Endothelial cell of umbilical vein (primary cell): ENCODE measurements at regions not wholly inside any gene's neighbourhood (a gene's known extent, or its start where the extent isn't known, plus 50 kb on each side); places are given as distances from the start of the nearest gene placed in this dataset. TPM values are rescaled to one million over a fixed set of nuclear protein-coding genes. Genes with fewer than 3 reads are reported as not detected.

ENCODE experiments used
- BruUV-seq: library from RNA; stranded (reverse); fragments of 400-500 nt; replicated peaks from 2 replicates; lab custom pipeline; 2021; lab: Mats Ljungman, UMichigan
- CTCF ChIA-PET: fragments of 300-600, 350-600 bp; sonication (Branson Sonifier 250); formaldehyde crosslinking; loops from one replicate; lab custom pipeline; 2021; ENCODE audit warnings: antibody characterized with exemption, inconsistent platforms; lab: Charles Lee
- POLR2A ChIA-PET: fragments of 300-600, 350-600 bp; sonication (Branson Sonifier 250); formaldehyde crosslinking; loops from one replicate; lab custom pipeline; 2021; ENCODE audit warnings: antibody characterized with exemption, inconsistent platforms; lab: Charles Lee
- DNase-seq: peaks from one replicate; pipeline ENCODE4 v3.0.0-alpha.2; 2011; ENCODE audit warnings: low read depth, low spot score
- FAIRE-seq: peaks from 2 replicates; lab custom pipeline; 2011; peaks lifted over from hg19 to GRCh38; lab: Jason Lieb, UNC
- H2AFZ ChIP-seq: 2 replicates; pipeline ENCODE4 v1.6.0; 2012; ENCODE audit warnings: low read depth, low read length, control low read depth, inconsistent platforms
- H3K27ac ChIP-seq: 2 replicates; pipeline ENCODE4 v1.5.1; 2011; ENCODE audit warnings: low read depth, mild to moderate bottlenecking, control low read depth, low read length, moderate library complexity; ENCODE audit not compliant: insufficient read depth
- H3K27me3 ChIP-seq, 2 experiments: 2 replicates each; pipeline versions ENCODE4 v1.6.0 to v1.6.1; 2011; ENCODE audit warnings: low read length in 2 of 2, mixed read lengths in 1 of 2; ENCODE audit not compliant: control insufficient read depth in 2 of 2, insufficient read depth in 2 of 2
- H3K36me3 ChIP-seq, 2 experiments: 2 replicates in 1 of 2; 3 replicates in 1 of 2; pipeline ENCODE4 v1.5.1; 2011; ENCODE audit warnings: low read length in 2 of 2, mild to moderate bottlenecking in 1 of 2, moderate library complexity in 1 of 2; ENCODE audit not compliant: control insufficient read depth in 2 of 2, insufficient read depth in 2 of 2; ENCODE audit errors: extremely low read depth in 1 of 2
- H3K4me1 ChIP-seq: 3 replicates; pipeline ENCODE4 v1.5.1; 2011; ENCODE audit warnings: mild to moderate bottlenecking, low read length; ENCODE audit not compliant: control insufficient read depth, insufficient read depth; ENCODE audit errors: extremely low read depth
- H3K4me2 ChIP-seq: 2 replicates; pipeline ENCODE4 v1.6.1; 2011; ENCODE audit warnings: low read length, control low read depth, mixed read lengths; ENCODE audit not compliant: insufficient read depth
- H3K4me3 ChIP-seq, 3 experiments: fragments of 200-600 bp in 1 of 3; sonication (generic), shearing (Covaris generic) in 1 of 3; replicated peaks in 1 of 3; 2 replicates each; pipeline ENCODE4 v1.5.1; 2011 to 2016; ENCODE audit warnings: control low read depth in 3 of 3, low read length in 3 of 3, mild to moderate bottlenecking in 2 of 3, inconsistent platforms in 1 of 3, low read depth in 1 of 3, moderate library complexity in 1 of 3; ENCODE audit not compliant: insufficient read depth in 1 of 3
- H3K79me2 ChIP-seq: 2 replicates; pipeline ENCODE4 v1.6.0; 2012; ENCODE audit warnings: low read length, inconsistent platforms; ENCODE audit not compliant: control insufficient read depth, insufficient read depth
- H3K9ac ChIP-seq: replicated peaks from 2 replicates; pipeline ENCODE3; 2011; ENCODE audit warnings: low read length, control low read depth; ENCODE audit not compliant: insufficient read depth; ENCODE audit errors: extremely low read depth
- H3K9me1 ChIP-seq: replicated peaks from 3 replicates; pipeline ENCODE4 v1.6.0; 2011; ENCODE audit warnings: mild to moderate bottlenecking, low read length; ENCODE audit not compliant: control insufficient read depth, insufficient read depth; ENCODE audit errors: extremely low read depth
- H3K9me3 ChIP-seq: replicated peaks from 2 replicates; pipeline ENCODE4 v1.5.1; 2012; ENCODE audit warnings: low read length, inconsistent platforms; ENCODE audit not compliant: control insufficient read depth, insufficient read depth
- H4K20me1 ChIP-seq: replicated peaks from 2 replicates; pipeline ENCODE3; 2011; ENCODE audit warnings: mild to moderate bottlenecking, low read length; ENCODE audit not compliant: control insufficient read depth, insufficient read depth; ENCODE audit errors: extremely low read depth
- EZH2 ChIP-seq: IDR thresholded peaks from 2 replicates; pipeline ENCODE4 v1.6.1; 2012; ENCODE audit warnings: borderline replicate concordance, low read depth, mild to moderate bottlenecking, moderate library complexity, low read length, inconsistent platforms; ENCODE audit not compliant: severe bottlenecking
- FOS ChIP-seq: IDR thresholded peaks from 2 replicates; pipeline ENCODE4 v1.6.1; 2011; ENCODE audit warnings: mild to moderate bottlenecking, low read length, moderate library complexity, borderline replicate concordance; ENCODE audit not compliant: insufficient read depth
- GATA2 ChIP-seq: IDR thresholded peaks from 2 replicates; pipeline ENCODE4 v1.7.0; 2011; ENCODE audit warnings: low read depth, mild to moderate bottlenecking, moderate library complexity, mixed read lengths, low read length; ENCODE audit not compliant: insufficient read length, insufficient read depth
- JUN ChIP-seq: IDR thresholded peaks from 2 replicates; pipeline ENCODE4 v1.6.1; 2011; ENCODE audit warnings: borderline replicate concordance, low read depth; ENCODE audit not compliant: insufficient read length, insufficient read depth
- MAX ChIP-seq: IDR thresholded peaks from 2 replicates; pipeline ENCODE4 v1.6.1; 2011; ENCODE audit not compliant: insufficient read depth, insufficient read length
- MYC ChIP-seq: IDR thresholded peaks from one replicate; pipeline ENCODE4 v1.6.1; 2011; ENCODE audit warnings: mild to moderate bottlenecking, low read depth, low read length
- POLR2A ChIP-seq: IDR thresholded peaks from 2 replicates; pipeline ENCODE4 v1.6.1; 2012; ENCODE audit warnings: low read depth, mild to moderate bottlenecking, control low read depth, low read length
- POLR2AphosphoS5 ChIP-seq: IDR thresholded peaks from 2 replicates; pipeline ENCODE4 v1.6.1; 2012; ENCODE audit warnings: low read depth, mild to moderate bottlenecking, control low read depth, low read length, moderate library complexity; ENCODE audit not compliant: insufficient read depth
- dilution Hi-C: fragments of 300-500 bp; cut with MboI; formaldehyde crosslinking; loops from one replicate; pipeline ENCODE4 v1.15.0; 2019; ENCODE audit warnings: low sequenced_read_pairs; ENCODE audit not compliant: extremely low pct_ligation_motif_present
- intact Hi-C: fragments of 100-400 bp; cut with micrococcal nuclease; formaldehyde crosslinking; loops from one replicate; pipeline ENCODE4 v1.10.0; 2022
- small RNA-seq: library from RNA; depleted of rRNA; stranded (forward); fragments of <200 nt; gene quantifications from one replicate; pipeline ENCODE3, GENCODE V24; 2012; ENCODE audit warnings: low replicate concordance, low read depth; ENCODE audit not compliant: insufficient read depth, insufficient read length
- TF ChIP-seq, protein P1 (sequence below), 2 donors: IDR thresholded peaks; 1 replicate in 1 of 2; 2 replicates in 1 of 2; pipeline ENCODE4 v1.5.1; 2011; ENCODE audit warnings: low read length in 2 of 2, mild to moderate bottlenecking in 2 of 2, moderate library complexity in 2 of 2, control low read depth in 1 of 2, inconsistent platforms in 1 of 2, low read depth in 1 of 2; ENCODE audit not compliant: insufficient read depth in 1 of 2; ENCODE audit errors: extremely low read depth in 1 of 2

DNA sequence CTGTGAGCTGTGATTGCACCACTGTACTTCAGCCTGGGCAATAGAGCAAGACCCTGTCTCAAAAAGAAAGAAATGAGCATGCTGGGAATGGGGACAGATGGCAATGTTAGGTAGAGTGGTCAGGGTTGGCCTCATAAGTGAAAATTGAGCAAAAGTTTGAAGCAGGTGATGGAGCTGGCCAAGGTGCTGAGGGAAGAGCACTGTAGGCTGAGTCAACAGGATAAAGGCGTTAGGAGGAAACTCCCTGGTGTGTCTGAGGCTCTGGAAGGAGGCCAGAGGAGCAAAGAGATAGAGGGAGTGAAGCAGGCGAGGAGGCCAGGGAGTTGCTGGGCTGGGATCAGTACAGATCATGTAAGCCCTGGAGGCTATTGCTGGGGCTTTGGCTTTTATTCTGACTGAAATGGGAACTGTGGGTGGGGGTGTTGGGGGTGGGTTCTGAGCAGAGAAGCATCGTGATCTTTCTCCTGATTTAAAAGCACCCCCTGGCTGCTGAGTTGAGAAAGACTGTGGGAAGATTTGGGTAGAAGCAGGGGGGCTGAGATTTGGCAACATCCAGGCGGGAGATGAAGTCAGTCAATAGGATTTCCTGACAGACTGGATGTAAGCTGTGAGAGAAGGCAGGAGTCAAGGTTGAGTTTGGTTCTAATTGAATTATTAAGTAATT is 52.5 kb upstream of the VKORC1L1 start:
- no peak overlapping the region for H3K4me2 ChIP-seq
- ChIA-PET POLR2A (no interaction called here), CTCF (no interaction called here)
- dilution Hi-C loops (no loop called here), intact Hi-C loops (no loop called here)
- no TSS peak for BruUV-seq
- H3K9ac ChIP-seq = no peak overlapping the region
- H3K9me3 ChIP-seq = no peaks in the 10 kb centered on the region
- no peaks in the 10 kb centered on the region for H3K36me3 ChIP-seq
- no peak overlapping the region for H3K27ac ChIP-seq
- no peaks in the 10 kb centered on the region for H3K9me1 ChIP-seq
- no peaks in the 10 kb centered on the region for H3K4me1 ChIP-seq
- H3K27me3 ChIP-seq = no peaks in the 10 kb centered on the region
- no peak overlapping the region for H2AFZ ChIP-seq
- no peak overlapping the region for H3K4me3 ChIP-seq
- H3K79me2 ChIP-seq = no peaks in the 10 kb centered on the region
- H4K20me1 ChIP-seq = no peaks in the 10 kb centered on the region
- FAIRE-seq (no peak), DNase-seq (no peak)
- TF ChIP-seq GATA2 = no peak
- TF ChIP-seq FOS = no peak
- TF ChIP-seq MYC = no peak
- no peak for TF ChIP-seq MAX
- TF ChIP-seq JUN = no peak
- no peak for TF ChIP-seq POLR2AphosphoS5
- no peak for TF ChIP-seq POLR2A
- no peak for TF ChIP-seq EZH2
- TF ChIP-seq, protein P1, sequence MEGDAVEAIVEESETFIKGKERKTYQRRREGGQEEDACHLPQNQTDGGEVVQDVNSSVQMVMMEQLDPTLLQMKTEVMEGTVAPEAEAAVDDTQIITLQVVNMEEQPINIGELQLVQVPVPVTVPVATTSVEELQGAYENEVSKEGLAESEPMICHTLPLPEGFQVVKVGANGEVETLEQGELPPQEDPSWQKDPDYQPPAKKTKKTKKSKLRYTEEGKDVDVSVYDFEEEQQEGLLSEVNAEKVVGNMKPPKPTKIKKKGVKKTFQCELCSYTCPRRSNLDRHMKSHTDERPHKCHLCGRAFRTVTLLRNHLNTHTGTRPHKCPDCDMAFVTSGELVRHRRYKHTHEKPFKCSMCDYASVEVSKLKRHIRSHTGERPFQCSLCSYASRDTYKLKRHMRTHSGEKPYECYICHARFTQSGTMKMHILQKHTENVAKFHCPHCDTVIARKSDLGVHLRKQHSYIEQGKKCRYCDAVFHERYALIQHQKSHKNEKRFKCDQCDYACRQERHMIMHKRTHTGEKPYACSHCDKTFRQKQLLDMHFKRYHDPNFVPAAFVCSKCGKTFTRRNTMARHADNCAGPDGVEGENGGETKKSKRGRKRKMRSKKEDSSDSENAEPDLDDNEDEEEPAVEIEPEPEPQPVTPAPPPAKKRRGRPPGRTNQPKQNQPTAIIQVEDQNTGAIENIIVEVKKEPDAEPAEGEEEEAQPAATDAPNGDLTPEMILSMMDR (IDR thresholded peaks at IDR 0.05; ENCODE audit: extremely low read depth in 1 of 2, insufficient read depth in 1 of 2, low read depth in 1 of 2, low read length in 2 of 2) = no peak

Small RNAs in the stretch of these regions (small RNA-seq; reads per million reads assigned to genes)
- gene AC114501.1 = not detected
- gene RNU6-912P = not detected
- gene SNORA15B-2 = not detected
- not detected for gene SNORA22
